SH-SY5Y (cell line): ENCODE measurements at regions not wholly inside any gene's neighbourhood (a gene's known extent, or its start where the extent isn't known, plus 50 kb on each side); places are given as distances from the start of the nearest gene placed in this dataset.

Experiments used
- GATA2 ChIP-seq: IDR thresholded peaks from 2 replicates; pipeline ENCODE4 v1.6.1; 2011; ENCODE audit warnings: mild to moderate bottlenecking, low read depth, low read length
- GATA3 ChIP-seq: IDR thresholded peaks from 2 replicates; pipeline ENCODE4 v1.6.1; 2011; ENCODE audit warnings: low read depth, mild to moderate bottlenecking, low read length, moderate library complexity

- TF ChIP-seq GATA3 (no peak), GATA2 (no peak)
Observed at GRCh38 chr20:40631119-40631631, 57.9 kb downstream of the MAFB start.
